ENCODE measurements at regions not wholly inside any gene's neighbourhood (a gene's known extent, or its start where the extent isn't known, plus 50 kb on each side); places are given as distances from the start of the nearest gene placed in this dataset.
"Not testable (repeated sequence)": the region's sequence is repeated elsewhere in the genome, so short reads cannot be mapped to it uniquely, and the experiment has no call there.

DNA sequence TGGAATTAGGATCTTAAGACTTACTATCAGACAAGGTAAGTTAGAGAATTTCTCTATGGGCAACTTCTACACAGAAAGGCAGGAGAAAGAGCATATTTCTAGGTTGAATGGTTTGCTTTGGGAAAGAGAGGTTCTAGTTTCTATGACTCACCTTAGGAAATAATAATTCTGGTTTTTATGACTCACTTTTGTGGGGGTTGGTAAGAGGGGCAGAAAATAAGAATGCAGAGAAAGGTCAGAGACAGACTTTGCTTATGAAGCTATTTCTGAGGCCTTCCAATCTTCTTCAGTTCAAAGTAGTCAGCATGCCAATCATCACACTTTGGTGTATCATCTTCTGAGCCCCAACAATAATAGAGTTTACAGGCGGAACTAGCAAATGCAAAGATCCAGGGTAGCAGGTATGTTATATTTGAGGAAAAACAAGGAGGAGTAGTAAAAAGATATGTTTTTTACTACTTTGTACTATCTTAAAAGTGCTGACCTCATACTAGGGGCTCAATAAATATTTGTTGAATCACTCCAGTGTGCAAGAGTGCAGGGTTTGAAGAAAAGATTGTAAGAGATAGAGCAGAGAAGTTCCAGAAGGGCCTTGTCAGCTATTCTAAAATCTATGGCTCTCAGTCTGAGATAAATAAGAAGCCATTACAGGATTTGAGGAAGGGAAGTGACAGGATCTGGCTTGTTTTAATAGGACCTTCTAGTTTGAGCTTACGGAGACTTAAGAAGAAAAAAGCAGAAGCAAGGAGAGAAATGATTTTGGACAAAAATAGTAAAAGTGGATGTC, 56.7 kb upstream of the LRFN5 start:
- no peak for DNase-seq

DNA sequence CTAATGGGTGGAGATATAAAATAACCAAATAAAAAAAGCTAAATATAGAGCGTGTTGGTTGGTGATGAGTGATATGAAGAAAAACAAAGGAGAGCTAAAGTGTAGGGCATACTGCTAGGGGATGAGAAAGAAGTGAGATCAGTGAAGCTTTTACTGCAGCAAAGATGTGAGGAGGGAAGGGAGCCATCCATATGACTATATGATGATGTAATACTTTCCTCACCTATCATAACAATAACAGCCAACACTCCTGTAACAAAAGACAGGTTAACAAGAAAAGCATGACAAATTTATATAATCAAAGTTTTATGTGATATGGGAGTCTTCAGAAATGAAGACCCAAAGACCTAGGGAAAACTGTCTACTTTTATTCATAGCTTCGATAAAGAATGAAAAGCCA, 57.4 kb upstream of the LRFN5 start:
- DNase-seq = no peak

DNA sequence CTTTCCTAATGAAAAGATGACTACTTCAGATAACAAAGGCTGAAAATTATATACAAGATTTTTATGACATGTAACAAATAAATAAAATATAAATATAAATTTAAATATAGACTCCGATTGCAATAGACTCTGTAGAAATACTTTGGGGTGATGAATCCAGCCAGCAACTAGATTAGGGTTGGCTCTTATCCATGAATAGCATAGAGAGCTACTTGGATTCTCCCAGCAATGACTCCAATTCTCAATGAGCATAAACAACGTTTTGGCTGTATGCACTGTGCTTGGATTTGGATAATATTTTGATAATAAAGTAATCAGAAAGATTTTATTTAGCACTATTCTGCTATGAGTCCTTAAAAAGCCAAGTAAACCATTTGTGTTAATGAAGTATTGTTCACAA, 58.0 kb upstream of the LRFN5 start:
- DNase-seq = no peak

DNA sequence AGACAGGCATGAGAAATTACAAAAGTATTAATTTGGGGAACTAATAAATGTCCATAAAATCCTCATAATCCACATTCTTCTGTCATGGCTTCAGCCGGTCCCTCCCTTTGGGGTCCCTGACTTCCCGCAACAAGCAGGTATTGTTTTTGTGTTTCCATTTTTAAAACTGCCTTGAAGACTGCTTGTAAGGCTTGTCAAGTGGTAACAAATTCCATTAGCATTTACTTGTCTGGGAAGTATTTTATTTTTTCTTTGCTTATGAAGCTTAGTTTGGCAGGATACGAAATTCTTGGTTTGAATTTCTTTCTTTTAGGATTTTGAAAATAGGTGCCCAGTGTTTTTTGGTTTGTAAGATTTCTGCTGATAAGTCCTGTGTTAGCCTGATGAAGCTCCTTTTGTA, 65.3 kb upstream of the LRFN5 start:
- DNase-seq = no peak

DNA sequence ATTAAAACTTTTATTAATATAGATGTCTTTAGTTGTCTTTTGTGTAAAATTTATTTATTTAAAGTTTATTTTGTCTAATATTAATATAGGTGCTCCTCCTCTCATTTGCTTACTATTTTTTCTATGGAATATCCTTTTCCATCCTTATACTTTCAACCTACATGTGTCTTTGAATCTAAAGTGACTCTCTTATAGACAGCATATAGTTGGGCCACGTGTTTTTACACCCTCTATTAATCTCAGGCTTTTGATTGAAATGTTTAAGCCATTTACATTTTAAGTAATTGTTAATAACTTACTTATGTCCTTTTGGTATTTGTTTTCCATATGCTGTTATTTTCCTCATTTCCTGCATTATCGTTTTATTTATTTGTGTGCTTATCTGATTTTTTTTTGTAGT, 74.4 kb upstream of the LRFN5 start:
- DNase-seq = no peak

DNA sequence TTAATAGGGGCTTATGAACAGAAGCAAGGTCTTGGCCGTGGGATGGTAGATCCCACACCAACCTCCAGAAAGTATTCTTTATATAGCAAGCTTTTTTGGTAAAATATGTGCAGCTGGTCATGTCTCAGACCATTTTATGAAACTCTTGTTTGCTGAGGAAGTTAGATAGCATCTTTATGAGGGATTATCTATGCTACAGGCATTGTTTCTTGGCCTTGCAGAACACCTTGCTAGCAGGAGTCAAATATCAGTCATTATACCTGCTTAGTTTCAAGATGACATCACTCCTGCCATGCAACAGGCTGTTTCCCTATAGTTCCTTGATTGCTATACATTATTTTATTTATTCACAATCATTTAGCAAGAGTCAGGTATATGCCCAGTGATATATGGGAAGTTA, 84.8 kb upstream of the LRFN5 start:
- no peak for DNase-seq

DNA sequence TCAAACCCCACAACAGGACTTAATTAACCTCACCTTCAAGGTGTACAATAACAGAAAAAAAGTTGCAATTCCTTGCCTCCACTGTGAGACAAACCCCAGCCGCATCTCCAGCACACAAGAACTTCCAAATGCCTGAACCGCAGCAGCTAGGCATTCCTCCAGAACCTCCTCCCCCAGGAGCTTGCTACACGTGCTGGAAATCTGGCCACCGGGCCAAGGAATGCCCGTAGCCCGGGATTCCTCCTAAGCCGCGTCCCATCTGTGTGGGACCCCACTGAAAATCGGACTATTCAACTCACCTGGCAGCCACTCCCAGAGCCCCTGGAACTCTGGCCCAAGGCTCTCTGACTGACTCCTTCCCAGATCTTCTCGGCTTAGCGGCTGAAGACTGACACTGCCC, 88.6 kb upstream of the LRFN5 start:
- not testable (repeated sequence) for DNase-seq

DNA sequence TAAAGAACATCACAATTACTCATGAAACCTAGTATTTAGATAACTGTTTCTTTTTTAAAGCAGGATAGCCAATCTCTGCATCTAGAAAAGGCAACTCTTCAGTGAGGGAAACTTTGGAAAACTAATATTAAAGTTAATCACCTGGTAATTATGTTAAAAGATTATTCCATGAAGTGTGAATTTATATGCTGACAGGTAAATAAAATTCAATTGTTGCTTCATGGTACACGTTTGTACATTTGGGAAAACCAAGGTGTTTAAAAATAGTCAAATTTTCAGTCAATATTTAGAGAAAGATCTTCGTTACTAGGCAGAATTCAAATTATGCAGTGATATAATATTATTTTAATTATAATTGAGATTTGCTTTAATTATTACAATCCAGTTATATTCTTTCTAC, 100.1 kb upstream of the LRFN5 start:
- DNase-seq = no peak

DNA sequence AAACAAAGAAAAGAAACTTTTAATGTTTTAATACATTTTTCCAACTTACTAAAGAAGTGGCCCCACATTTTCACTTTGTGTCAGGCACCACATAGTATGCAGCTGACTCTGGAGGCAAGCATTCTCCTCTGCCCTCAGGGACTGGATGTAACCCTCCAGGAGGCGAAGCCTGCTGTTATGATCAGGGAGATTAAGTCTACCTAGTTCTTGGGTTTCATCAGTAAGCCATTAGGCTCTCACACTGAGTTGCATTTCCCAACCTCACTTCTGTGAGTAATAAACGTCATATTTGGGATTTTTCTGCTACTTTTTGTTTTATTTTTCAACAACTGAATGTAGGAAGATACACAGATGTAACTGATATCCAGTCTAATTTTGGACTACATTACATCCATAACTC, 101.2 kb upstream of the LRFN5 start:
- DNase-seq = no peak

DNA sequence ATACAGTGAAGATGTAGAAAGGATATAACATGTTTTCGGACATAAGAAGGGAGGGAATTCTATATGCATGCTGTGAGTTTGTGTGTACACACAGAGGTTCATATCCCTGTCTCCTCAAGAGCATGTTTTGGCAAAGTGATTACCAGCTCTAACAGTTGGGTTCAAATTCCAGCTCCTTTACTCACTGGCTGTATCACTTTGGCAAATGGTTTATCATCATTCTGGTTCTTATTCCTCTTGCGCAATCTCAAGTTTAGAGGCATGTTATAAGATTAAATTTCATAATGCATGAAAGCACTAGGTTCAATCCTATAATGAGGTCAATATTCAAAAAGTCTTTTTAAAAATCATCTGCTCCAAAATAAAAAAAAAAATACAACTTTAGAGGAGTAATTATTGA, 107.7 kb upstream of the LRFN5 start:
- no peak for DNase-seq

DNA sequence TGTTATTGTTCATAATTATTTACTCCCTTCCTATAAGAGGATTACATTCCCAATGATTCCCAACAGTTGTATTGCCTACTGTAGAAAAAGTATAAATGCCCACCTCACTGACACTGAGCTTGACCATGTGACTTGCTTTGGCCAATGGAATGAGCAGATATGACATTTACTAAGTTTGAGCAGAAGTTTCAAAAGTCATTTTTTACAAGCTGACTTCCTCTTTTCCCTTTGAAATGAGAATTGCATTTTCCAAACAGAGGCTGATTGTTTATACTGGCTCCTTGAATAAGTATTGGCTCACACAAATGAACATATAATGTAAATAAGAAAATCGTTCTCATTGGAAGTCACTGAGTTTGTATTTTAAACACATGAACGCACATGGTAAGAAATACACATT, 116.4 kb upstream of the LRFN5 start:
- no peak for DNase-seq

DNA sequence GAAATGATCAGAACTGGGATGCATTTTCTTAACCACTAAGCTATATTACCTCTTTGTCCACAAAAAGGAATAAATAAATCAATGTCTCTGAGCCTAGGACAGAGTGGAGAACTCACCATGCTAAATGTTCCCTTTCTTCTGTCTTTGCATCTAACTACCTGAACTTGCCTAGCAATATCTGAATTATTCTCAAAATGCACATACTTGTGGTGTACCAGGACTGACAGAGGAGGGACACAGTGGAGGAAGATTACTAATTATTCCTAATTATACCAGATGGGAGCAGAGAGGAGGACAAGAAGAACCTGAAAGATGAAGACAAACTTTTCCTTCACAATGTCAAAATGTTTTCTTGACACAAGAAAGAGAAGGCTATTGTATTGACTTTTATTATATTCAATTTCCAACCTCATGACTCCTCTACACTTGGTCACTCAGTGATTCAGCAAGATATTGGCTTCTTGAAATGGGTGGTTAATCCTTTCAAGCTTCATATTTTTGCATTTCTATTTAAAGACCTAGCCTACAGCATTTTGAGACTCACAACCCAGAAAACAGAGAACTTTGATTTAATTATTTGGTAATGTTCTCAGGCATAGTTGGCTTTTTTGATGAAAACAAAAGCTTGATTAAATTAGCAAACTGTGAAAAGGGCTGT, 117.2 kb upstream of the LRFN5 start:
- no peak for DNase-seq

DNA sequence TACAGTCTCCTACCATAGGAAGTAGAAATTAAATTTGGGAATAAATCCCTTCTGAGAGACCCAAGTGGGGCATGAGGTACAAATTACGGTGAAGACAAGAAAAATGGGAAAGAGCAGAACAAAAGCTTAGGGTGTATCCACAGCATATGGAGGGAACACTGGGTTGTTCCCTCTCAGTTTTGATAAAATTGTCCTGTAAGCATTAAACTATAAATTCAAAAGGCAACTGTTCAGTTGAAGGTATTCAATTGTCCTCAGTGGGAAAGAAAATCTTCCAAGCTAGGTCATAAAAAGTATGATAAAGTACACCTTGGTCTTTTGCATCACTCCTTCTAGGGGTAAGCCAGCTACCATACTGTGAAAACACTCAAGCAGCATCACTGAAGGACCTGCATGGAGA, 118.3 kb upstream of the LRFN5 start:
- no peak for DNase-seq

DNA sequence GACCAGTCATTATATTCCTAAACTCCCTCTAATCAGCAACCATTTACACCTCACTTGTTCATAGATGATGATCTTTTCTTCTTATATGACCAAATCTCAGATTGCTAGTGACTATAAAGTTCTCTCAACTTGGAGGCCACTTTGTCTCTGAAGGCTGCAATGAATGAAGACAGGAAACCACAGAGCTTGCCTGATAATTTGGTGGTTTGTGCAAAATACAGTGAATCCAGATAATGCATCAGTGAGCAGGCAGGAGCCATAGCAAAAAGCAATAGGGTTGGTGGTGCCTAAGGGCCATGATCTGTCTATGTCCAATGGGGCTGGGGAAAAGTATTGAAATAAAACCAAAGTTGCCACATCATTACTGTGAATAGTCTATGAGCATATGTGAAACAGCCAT, 123.8 kb upstream of the LRFN5 start:
- no peak for DNase-seq

DNA sequence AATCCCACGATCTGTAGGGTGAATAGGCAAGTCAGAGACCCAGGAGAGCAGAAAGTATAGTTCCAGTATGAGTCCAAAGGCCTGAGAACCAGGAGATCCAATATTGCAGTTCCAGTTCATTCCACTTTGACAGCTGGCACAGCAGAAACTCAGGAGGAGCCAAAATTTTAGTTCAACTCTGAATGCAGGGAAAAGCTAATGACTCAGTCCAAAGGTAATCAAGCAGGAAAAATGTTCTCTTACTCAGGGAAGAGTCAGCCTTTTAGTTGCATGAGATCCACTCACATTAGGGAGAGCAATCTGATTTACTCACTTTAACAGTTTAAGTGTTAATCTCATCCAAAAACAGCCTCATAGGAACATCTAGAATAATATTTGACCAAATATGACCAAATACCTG, 130.2 kb upstream of the LRFN5 start:
- no peak for DNase-seq

DNA sequence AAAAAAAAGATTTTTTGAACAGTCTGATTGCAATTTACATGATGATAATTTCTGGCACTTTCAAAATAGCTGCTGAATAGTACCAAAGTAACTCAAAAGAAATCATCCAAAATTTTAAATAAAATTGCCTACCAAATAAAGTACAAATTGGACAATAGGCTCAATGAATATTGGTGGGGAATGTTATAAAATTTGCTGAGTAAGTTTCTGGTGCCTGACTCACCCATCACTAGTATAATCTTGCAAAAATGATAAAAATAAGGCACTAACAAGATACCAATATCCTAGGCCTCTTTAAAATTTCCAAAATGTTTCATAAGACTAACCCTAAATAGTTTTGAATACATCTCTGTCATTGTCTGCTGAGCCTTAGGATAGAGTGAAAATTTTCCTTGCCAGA, 145.3 kb upstream of the LRFN5 start:
- DNase-seq = no peak

DNA sequence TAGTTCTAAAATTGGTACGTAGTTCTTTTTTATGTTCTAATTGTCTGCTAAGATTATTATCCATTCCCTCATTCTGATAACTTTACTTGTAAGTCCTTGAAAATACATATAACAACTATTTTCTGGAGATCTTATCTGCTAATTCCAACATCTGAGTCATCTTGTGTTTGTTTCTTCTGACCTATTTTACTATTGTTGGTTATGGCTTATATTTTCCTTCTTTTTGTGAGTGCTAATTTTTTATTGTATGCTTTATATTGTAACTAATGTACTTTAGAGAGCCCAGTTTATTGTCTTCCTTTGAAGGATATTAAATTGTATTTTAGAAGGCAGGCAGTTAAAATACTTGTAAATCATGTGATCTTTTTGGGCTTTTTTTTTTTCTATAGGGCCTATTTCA, 149.3 kb upstream of the LRFN5 start:
- DNase-seq = no peak

DNA sequence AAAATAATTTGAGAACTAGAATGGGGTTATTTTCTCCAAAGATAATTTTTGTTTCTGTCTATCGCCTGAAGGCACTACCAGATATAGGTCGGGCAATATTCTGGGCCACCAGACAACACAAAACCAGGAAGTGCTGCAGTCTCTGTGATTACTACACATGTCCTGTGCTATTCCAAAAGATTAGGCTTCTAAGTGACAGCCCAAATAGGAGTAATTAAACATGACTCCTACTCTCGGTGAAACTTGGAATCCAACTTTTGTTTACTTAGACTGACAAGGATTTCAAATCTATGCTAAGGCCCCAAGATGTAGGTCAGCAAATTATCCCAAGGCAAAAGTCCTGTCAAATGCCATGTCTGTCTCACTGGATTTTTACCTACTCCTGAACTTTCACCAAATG, 157.6 kb upstream of the LRFN5 start:
- DNase-seq = no peak

DNA sequence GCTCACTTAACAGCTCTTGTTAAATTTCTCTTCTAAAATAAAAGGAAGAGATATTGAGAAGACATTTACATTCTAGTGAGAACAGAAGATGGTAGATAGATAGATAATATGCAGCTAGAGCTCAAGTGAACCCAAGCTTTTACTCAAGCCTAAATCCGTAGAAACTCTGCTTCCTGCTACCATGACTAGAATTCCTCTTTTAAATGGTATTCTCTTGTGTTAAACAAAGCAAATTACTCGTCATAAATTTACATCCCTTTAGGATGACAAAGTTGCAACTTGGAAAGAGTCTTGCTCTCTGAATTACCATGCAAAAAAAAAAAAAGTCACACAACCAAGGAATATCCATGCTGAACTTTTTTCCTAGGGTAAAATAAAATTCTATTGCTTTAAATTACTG, 160.7 kb upstream of the LRFN5 start:
- DNase-seq = no peak

DNA sequence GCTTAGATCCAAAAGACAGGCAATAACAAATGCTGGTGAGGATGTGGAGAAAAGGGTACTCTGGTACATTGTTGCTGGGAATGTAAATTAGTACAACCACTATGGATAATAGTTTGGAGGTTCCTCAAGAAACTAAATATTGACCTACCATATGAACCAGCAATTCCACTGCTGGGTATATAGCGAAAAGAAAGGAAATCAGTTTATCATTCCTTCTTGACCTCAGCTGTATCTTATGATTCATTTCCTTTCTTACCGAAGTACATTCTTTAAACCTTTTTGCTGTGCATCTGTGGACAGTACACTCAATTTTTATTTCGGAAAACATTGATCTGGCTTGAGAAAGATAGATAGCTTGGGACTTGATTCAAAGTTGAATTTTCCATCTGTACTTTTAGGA, 183.2 kb upstream of the LRFN5 start:
- no peak for DNase-seq

DNA sequence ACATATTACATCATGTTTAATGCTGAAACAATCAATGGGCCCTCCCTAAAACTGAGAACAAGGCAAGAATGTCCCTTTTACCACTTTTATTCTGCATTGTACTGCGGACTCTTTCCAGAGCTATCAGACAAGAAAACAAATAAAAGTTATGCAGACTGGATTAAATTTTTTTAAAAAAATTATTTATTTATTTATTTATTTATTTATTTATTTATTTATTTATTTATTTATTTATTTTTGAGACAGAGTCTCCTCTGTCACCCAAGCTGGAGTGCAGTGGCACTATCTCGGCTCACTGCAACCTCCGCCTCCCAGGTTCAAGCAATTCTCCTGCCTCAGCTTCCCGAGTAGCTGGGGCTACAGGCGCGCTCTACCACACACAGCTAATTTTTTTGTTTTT, 185.4 kb upstream of the LRFN5 start:
- DNase-seq = not testable (repeated sequence)

DNA sequence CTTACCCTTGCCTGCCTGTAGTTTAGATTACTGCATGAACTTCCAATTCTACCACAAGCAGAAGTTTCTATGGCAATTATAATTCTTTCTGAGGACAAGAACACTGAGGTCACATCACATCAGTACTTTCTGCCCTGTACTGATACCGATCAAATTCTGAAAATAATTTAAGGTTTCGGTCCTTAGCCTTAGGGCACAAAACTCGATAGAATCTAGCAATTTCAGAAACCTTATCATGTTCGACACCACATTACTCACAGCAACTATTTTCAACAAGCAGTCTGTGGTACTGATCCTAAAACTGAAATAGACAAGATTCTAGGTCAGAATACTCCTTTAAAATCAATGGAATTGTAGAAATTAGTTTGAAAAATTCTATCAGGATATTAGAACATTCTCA, 187.0 kb upstream of the LRFN5 start:
- DNase-seq = no peak

DNA sequence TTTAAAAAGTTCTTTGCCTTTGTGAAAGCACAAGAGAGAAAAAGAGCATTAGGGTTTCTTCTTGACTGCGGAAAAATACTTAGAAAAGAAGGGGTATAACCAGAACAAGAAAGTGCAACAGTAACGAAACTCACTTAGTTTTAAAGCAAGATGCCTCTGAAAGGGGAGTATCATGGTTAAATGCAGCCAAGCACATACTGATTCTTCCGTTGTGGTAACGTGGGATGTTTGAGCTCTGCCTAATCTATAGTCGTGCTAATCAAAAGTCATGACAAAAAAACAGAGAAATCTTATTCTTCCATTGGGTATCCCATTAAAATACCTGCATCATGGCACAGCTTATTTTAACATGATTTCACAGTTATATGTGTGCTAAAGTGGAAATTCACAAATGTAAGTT, 187.8 kb upstream of the LRFN5 start:
- DNase-seq = no peak

DNA sequence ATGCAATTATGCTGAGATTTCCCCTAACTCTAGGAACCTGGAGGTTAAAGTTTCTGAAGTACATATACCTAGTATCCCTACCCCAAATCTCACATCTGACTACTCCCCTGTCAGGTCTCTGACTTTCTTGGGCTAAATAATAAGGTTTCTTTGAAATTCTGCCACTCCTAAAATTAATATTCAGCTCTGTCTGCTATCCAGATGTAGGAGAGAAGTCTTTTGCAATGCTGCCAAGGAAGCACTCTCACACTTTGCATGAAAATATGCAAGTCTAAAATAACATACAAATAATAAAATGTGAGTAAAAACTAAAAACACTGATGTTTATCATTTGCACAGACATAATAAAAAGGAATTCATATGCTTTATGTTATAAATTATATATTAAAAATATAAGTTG, 196.9 kb upstream of the LRFN5 start:
- DNase-seq = no peak

DNA sequence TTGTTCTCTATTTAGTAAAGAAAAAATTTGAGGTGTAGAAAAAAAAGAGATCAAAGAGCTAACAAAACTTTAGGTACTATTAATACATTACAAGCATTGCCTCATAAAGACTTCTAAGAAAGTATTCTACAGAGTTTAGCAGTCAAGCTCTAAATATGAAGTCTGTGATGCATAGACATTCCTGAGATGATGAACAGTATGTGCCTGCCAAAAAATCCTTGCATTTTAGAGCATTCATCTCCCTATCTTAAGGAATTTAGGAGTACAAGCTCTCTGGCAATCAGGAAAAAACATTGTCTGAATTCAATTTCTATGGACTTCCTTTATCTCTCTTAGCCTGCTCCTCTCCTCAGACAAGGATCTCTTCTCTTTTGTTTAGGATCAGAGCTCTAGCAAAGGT, 202.6 kb upstream of the LRFN5 start:
- DNase-seq = no peak

All from NCI-H774 (cell line).